Liver (tissue), 7 donors: ENCODE measurements at regions not wholly inside any gene's neighbourhood (a gene's known extent, or its start where the extent isn't known, plus 50 kb on each side); places are given as distances from the start of the nearest gene placed in this dataset.

Source experiments
- DNase-seq: peaks from one replicate; pipeline ENCODE4 v3.0.0-alpha.2; 2017; ENCODE audit warnings: low spot score
- H3K27ac ChIP-seq, 2 donors: one replicate each; pipeline ENCODE4 v1.7.0; 2013; ENCODE audit warnings: inconsistent platforms in 2 of 2, low read length in 2 of 2, control low read depth in 1 of 2, low read depth in 1 of 2, mild to moderate bottlenecking in 1 of 2
- H3K27me3 ChIP-seq, 4 donors: one replicate each; pipeline versions ENCODE4 v1.6.1 to v1.7.0; 2013; ENCODE audit warnings: low read length in 3 of 4, inconsistent platforms in 1 of 4, mild to moderate bottlenecking in 1 of 4, moderate library complexity in 1 of 4; ENCODE audit not compliant: control insufficient read depth in 4 of 4, insufficient read depth in 4 of 4
- H3K36me3 ChIP-seq, 4 donors: one replicate each; pipeline versions ENCODE4 v1.6.1 to v1.7.0; 2013; ENCODE audit warnings: low read length in 3 of 4, mild to moderate bottlenecking in 3 of 4, low read depth in 1 of 4, moderate library complexity in 1 of 4; ENCODE audit not compliant: control insufficient read depth in 4 of 4, insufficient read depth in 3 of 4
- H3K4me1 ChIP-seq, 4 donors: one replicate each; pipeline versions ENCODE4 v1.6.1 to v1.7.0; 2013; ENCODE audit warnings: low read length in 3 of 4, mild to moderate bottlenecking in 3 of 4, moderate library complexity in 1 of 4; ENCODE audit not compliant: control insufficient read depth in 4 of 4, insufficient read depth in 4 of 4
- H3K4me3 ChIP-seq, 3 donors: one replicate each; pipeline versions ENCODE4 v1.6.1 to v1.7.0; 2013; ENCODE audit warnings: low read length in 3 of 3, control low read depth in 1 of 3, low read depth in 1 of 3, mild to moderate bottlenecking in 1 of 3
- H3K9ac ChIP-seq, 2 donors: one replicate each; pipeline ENCODE4 v1.7.0; 2013; ENCODE audit warnings: low read length in 2 of 2, mild to moderate bottlenecking in 2 of 2, moderate library complexity in 2 of 2, control low read depth in 1 of 2, low read depth in 1 of 2
- H3K9me3 ChIP-seq, 4 donors: one replicate each; pipeline versions ENCODE4 v1.6.1 to v1.7.0; 2013; ENCODE audit warnings: low read length in 3 of 4; ENCODE audit not compliant: control insufficient read depth in 4 of 4
- ATF3 ChIP-seq: IDR thresholded peaks from 2 replicates; pipeline ENCODE4 v1.6.1; 2016; ENCODE audit warnings: antibody characterized with exemption
- EGR1 ChIP-seq, 2 donors: IDR thresholded peaks; 2 replicates each; pipeline ENCODE4 v1.6.1; 2016 to 2018; ENCODE audit warnings: antibody characterized with exemption in 2 of 2, low read depth in 2 of 2
- FOXA1 ChIP-seq: IDR thresholded peaks from 2 replicates; pipeline ENCODE4 v1.6.1; 2016; ENCODE audit warnings: antibody characterized with exemption
- FOXA2 ChIP-seq: IDR thresholded peaks from 2 replicates; pipeline ENCODE4 v1.6.1; 2016; ENCODE audit warnings: antibody characterized with exemption
- GABPA ChIP-seq, 2 donors: IDR thresholded peaks in 1 of 2; conservative IDR thresholded peaks in 1 of 2; 2 replicates each; pipeline ENCODE4 v1.6.1; 2016; ENCODE audit warnings: antibody characterized with exemption in 2 of 2, mild to moderate bottlenecking in 1 of 2, moderate library complexity in 1 of 2
- HNF4A ChIP-seq, 2 donors: conservative IDR thresholded peaks; 2 replicates each; pipeline ENCODE4 v1.6.1; 2016; ENCODE audit warnings: antibody characterized with exemption in 2 of 2, mild to moderate bottlenecking in 2 of 2
- HNF4G ChIP-seq: IDR thresholded peaks from 2 replicates; pipeline ENCODE4 v1.6.1; 2016; ENCODE audit warnings: antibody characterized with exemption
- JUND ChIP-seq, 2 donors: IDR thresholded peaks; 2 replicates each; pipeline ENCODE4 v1.6.1; 2016; ENCODE audit warnings: antibody characterized with exemption in 2 of 2
- MAX ChIP-seq: IDR thresholded peaks from 2 replicates; pipeline ENCODE4 v1.6.1; 2016; ENCODE audit warnings: antibody characterized with exemption
- NR2F2 ChIP-seq: IDR thresholded peaks from 2 replicates; pipeline ENCODE4 v1.6.1; 2016; ENCODE audit warnings: antibody characterized with exemption
- RAD21 ChIP-seq, 2 donors: IDR thresholded peaks; 2 replicates each; pipeline ENCODE4 v1.6.1; 2016; ENCODE audit warnings: antibody characterized with exemption in 2 of 2, mild to moderate bottlenecking in 2 of 2
- REST ChIP-seq: IDR thresholded peaks from 2 replicates; pipeline ENCODE4 v1.6.1; 2016; ENCODE audit warnings: antibody characterized with exemption, mild to moderate bottlenecking
- RXRA ChIP-seq, 2 donors: IDR thresholded peaks; 2 replicates each; pipeline ENCODE4 v1.6.1; 2017 to 2018; ENCODE audit warnings: antibody characterized with exemption in 2 of 2, mild to moderate bottlenecking in 1 of 2
- SP1 ChIP-seq: IDR thresholded peaks from 2 replicates; pipeline ENCODE4 v1.6.1; 2018; ENCODE audit warnings: antibody characterized with exemption, mild to moderate bottlenecking
- TAF1 ChIP-seq: conservative IDR thresholded peaks from 2 replicates; pipeline ENCODE4 v1.6.1; 2016; ENCODE audit warnings: antibody characterized with exemption, mild to moderate bottlenecking
- YY1 ChIP-seq: IDR thresholded peaks from 2 replicates; pipeline ENCODE4 v1.6.1; 2016; ENCODE audit warnings: antibody characterized with exemption, mild to moderate bottlenecking
- ZBTB33 ChIP-seq: IDR thresholded peaks from 2 replicates; pipeline ENCODE4 v1.6.1; 2016; ENCODE audit warnings: antibody characterized with exemption
- WGBS: extraction: QIAGEN DNeasy Blood & Tissue Kit; methylation state at CpG from one replicate; pipeline ENCODE4 v1.1.7; 2013; 5-methylcytosine and 5-hydroxymethylcytosine counted together
- donor health status: healthy.
- donor health status: healthy.
- donor health status: healthy.
- donor health status: healthy.

- Histone ChIP-seq H3K9me3 (no peaks in the 10 kb centered on the region), H3K27ac (no peak overlapping the region), H3K36me3 (no peaks in the 10 kb centered on the region), H3K4me3 (no peak overlapping the region), H3K9ac (no peak overlapping the region), H3K27me3 (no peaks in the 10 kb centered on the region), H3K4me1 (peaks cover 0 to 1% (median 0%) of the 10 kb centered on the region in 4 donors)
- TF ChIP-seq FOXA2 = no peak
- no peak for TF ChIP-seq MAX
- WGBS = 74% methylated on average over 2 of the region's 2 CpGs
- DNase-seq = no peak
These were observed 209.8 kb upstream of the NR3C2 start for GRCh38 chr4:148651991-148652390.

- no peak for DNase-seq
- Histone ChIP-seq H3K27me3 (no peaks in the 10 kb centered on the region), H3K36me3 (no peaks in the 10 kb centered on the region), H3K4me3 (no peak overlapping the region), H3K9ac (no peak overlapping the region), H3K9me3 (no peaks in the 10 kb centered on the region), H3K4me1 (peaks cover 0 to 1% (median 0%) of the 10 kb centered on the region in 4 donors), H3K27ac (no peak overlapping the region)
- TF ChIP-seq NR2F2 = no peak
- TF ChIP-seq GABPA (IDR thresholded peaks at IDR 0.05 in 1 of 2, conservative IDR thresholded peaks at IDR 0.05 in 1 of 2) = no peak
- TF ChIP-seq MAX = no peak
- no peak for TF ChIP-seq EGR1 (IDR thresholded peaks at IDR 0.05; ENCODE audit: low read depth in 2 of 2)
- TF ChIP-seq REST = no peak
- TF ChIP-seq HNF4G = no peak
- no peak for TF ChIP-seq RAD21 (IDR thresholded peaks at IDR 0.05)
- no peak for TF ChIP-seq JUND (IDR thresholded peaks at IDR 0.05)
- no peak for TF ChIP-seq YY1
- no peak for TF ChIP-seq TAF1
- WGBS = 87% methylated on average over 1 of the region's 1 CpG
These were observed 207.6 kb upstream of the NR3C2 start for GRCh38 chr4:148649652-148650331.

GRCh38 chr4:148643851-148644250, 201.6 kb upstream of the NR3C2 start:
- Histone ChIP-seq H3K9me3 (no peaks in the 10 kb centered on the region), H3K9ac (no peak overlapping the region), H3K27me3 (no peaks in the 10 kb centered on the region), H3K4me3 (no peak overlapping the region), H3K27ac (no peak overlapping the region), H3K4me1 (no peaks in the 10 kb centered on the region), H3K36me3 (no peaks in the 10 kb centered on the region)
- 71% methylated on average over 2 of the region's 2 CpGs for WGBS
- DNase-seq = no peak
- TF ChIP-seq HNF4A (conservative IDR thresholded peaks at IDR 0.05) (no peak), SP1 (no peak), ZBTB33 (no peak), ATF3 (no peak), REST (no peak), NR2F2 (no peak), TAF1 (no peak), JUND (IDR thresholded peaks at IDR 0.05) (no peak), RAD21 (IDR thresholded peaks at IDR 0.05) (no peak), GABPA (IDR thresholded peaks at IDR 0.05 in 1 of 2, conservative IDR thresholded peaks at IDR 0.05 in 1 of 2) (no peak), EGR1 (IDR thresholded peaks at IDR 0.05; ENCODE audit: low read depth in 2 of 2) (no peak), HNF4G (no peak), FOXA1 (no peak), FOXA2 (no peak), RXRA (IDR thresholded peaks at IDR 0.05) (no peak)
